Fibroblast of the aortic adventitia (primary cell): ENCODE measurements at regions not wholly inside any gene's neighbourhood (a gene's known extent, or its start where the extent isn't known, plus 50 kb on each side); places are given as distances from the start of the nearest gene placed in this dataset.

ENCODE experiments used
- DNase-seq: peaks from one replicate; pipeline ENCODE4 v3.0.0-alpha.2; 2010; ENCODE audit warnings: low read depth
- H3K4me3 ChIP-seq: 2 replicates; pipeline ENCODE4 v1.5.1; 2011; ENCODE audit warnings: low read depth, mild to moderate bottlenecking, control low read depth, low read length, moderate library complexity
- TF ChIP-seq, protein P1 (sequence below): IDR thresholded peaks from 2 replicates; pipeline ENCODE4 v1.5.1; 2011; ENCODE audit warnings: mild to moderate bottlenecking, low read length, control low read depth, inconsistent platforms; ENCODE audit not compliant: insufficient read depth

DNA sequence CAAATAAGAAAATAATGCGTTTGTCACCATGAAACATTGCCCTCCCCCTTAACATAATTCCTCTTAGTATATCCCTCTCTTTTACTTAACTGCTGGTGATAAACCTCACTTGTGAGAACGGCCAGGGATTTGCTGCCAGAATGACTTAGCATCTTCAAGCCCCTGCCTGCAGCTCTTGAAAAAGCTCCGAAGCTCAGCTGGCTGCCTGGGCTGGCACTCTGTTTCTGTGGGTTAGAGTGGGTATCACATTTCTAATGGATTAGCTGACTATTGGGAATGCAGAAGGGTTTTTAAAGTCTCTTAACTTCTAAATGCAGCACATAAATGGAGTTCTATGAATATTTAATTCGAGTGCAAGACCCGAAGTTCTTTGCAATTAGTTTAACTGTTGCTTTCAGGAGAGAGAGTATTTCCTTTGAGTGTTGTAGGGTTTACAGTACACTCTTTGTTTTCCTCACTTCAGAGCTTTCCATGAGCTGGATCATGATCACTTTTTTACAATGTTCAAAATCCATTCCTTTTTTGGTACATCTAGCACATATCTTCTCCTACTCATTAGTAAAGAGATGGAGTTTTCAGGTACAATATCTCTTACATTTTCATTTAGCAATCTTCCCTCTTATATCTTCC, 124.7 kb upstream of the RBMS3 start:
- no peak for DNase-seq
- TF ChIP-seq, protein P1, sequence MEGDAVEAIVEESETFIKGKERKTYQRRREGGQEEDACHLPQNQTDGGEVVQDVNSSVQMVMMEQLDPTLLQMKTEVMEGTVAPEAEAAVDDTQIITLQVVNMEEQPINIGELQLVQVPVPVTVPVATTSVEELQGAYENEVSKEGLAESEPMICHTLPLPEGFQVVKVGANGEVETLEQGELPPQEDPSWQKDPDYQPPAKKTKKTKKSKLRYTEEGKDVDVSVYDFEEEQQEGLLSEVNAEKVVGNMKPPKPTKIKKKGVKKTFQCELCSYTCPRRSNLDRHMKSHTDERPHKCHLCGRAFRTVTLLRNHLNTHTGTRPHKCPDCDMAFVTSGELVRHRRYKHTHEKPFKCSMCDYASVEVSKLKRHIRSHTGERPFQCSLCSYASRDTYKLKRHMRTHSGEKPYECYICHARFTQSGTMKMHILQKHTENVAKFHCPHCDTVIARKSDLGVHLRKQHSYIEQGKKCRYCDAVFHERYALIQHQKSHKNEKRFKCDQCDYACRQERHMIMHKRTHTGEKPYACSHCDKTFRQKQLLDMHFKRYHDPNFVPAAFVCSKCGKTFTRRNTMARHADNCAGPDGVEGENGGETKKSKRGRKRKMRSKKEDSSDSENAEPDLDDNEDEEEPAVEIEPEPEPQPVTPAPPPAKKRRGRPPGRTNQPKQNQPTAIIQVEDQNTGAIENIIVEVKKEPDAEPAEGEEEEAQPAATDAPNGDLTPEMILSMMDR: no peak

DNA sequence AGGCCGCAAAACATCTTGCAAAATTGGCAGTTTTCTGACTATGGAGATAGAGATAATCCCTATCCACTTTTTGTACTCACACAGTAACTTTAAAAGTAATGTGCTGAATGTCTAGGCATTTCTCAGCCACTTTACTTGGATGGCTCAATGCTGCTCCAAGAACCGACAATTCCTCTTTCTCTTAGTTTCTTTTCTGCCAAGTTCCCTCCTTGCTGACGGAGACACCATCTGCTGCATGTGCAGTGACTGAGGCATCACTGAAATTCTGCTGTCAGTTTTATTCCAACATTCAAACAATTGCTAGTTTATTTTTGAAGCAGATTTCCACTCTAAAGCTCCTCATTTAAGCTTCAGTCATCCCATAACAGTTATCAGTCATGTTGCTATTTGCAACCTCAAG, 116.0 kb upstream of the RBMS3 start:
- DNase-seq: no peak
- TF ChIP-seq, protein P1: no peak
- no peak overlapping the region for H3K4me3 ChIP-seq

More for the DNA sequence above, 124.7 kb upstream of the RBMS3 start:
- no peak overlapping the region for H3K4me3 ChIP-seq

GRCh38 chr3:29167180-29167579, 113.7 kb upstream of the RBMS3 start:
- TF ChIP-seq, protein P1: no peak
- no peak overlapping the region for H3K4me3 ChIP-seq
- no peak for DNase-seq

GRCh38 chr3:29168081-29168480, 112.8 kb upstream of the RBMS3 start:
- H3K4me3 ChIP-seq: no peak overlapping the region
- DNase-seq: no peak
- TF ChIP-seq, protein P1: no peak

DNA sequence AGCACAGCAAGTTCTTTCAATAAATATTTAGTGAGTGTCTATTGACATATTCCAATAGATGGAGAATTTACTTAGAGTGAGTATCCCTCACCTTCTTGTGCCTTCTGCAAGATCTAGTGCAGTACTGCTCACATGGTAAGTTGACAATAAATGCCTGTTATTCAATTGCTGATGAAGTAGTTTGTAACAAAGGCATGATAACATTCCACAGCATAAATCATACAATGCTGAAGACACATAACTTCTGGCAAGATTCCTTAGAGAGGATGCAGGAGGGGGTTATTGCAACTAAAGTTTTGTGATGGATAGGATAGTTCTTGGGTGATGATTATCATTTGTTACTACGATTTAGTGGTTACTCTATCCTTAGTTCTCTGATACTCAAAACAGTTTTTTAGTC, 112.2 kb upstream of the RBMS3 start:
- DNase-seq: peak; percentile 40
- TF ChIP-seq, protein P1: no peak
- no peak overlapping the region for H3K4me3 ChIP-seq

DNA sequence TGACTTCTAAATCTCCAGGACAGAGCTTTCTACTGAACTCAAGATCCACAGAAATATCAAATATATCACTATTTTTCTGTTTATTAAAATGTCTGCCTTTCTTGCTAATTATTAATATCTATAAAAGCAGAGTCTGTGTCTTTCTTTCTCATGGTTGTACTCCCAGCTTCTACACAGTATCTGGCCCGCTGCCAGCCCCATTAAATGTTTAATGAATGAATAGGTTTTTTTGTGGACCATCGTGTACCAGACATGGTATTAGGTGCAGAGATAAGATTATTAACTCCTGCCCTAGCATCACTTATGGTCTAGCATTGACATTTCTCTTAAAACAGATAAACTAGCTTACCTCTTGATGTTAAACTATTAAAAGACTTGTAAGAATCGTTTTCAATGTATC, 111.4 kb upstream of the RBMS3 start:
- DNase-seq: no peak
- H3K4me3 ChIP-seq: no peak overlapping the region
- TF ChIP-seq, protein P1: no peak
